22Rv1 (cell line): ENCODE measurements at regions not wholly inside any gene's neighbourhood (a gene's known extent, or its start where the extent isn't known, plus 50 kb on each side); places are given as distances from the start of the nearest gene placed in this dataset.

ENCODE experiments used
- ZFX ChIP-seq: fragments of 450-650 bp; IDR thresholded peaks from 2 replicates; pipeline ENCODE4 v1.6.1; 2017; ENCODE audit warnings: antibody characterized with exemption, borderline replicate concordance
- TF ChIP-seq, protein P1 (sequence below): fragments of 450-650 bp; IDR thresholded peaks from 2 replicates; pipeline ENCODE4 v1.5.1; 2017; ENCODE audit warnings: mild to moderate bottlenecking

DNA sequence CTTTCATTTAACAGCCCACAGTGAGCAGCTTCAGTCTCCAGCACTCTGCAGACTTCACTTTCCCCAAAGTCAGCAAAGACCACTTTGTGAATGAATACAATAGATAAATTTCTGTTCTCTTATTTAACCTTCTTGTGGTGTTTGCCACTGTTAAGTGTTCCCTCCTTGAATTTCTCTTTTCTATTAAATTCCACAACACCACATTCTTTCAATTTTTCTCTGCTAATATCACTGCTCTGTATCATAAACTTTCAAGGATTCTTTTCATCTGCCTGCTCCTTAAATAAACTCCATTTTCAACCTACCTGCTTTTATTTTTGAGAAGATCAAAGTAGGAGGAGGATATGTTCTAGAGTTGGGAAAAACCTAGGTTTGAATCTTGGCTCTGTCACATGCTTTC is 739.5 kb upstream of the GRAMD2B start:
- TF ChIP-seq, protein P1, sequence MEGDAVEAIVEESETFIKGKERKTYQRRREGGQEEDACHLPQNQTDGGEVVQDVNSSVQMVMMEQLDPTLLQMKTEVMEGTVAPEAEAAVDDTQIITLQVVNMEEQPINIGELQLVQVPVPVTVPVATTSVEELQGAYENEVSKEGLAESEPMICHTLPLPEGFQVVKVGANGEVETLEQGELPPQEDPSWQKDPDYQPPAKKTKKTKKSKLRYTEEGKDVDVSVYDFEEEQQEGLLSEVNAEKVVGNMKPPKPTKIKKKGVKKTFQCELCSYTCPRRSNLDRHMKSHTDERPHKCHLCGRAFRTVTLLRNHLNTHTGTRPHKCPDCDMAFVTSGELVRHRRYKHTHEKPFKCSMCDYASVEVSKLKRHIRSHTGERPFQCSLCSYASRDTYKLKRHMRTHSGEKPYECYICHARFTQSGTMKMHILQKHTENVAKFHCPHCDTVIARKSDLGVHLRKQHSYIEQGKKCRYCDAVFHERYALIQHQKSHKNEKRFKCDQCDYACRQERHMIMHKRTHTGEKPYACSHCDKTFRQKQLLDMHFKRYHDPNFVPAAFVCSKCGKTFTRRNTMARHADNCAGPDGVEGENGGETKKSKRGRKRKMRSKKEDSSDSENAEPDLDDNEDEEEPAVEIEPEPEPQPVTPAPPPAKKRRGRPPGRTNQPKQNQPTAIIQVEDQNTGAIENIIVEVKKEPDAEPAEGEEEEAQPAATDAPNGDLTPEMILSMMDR: no peak
- no peak for TF ChIP-seq ZFX
